Liver (tissue), 8 donors: ENCODE measurements at regions not wholly inside any gene's neighbourhood (a gene's known extent, or its start where the extent isn't known, plus 50 kb on each side); places are given as distances from the start of the nearest gene placed in this dataset.

Experiments
- DNase-seq: peaks from one replicate; pipeline ENCODE4 v3.0.0-alpha.2; 2017; ENCODE audit warnings: low spot score
- H3K27ac ChIP-seq, 2 donors: one replicate each; pipeline ENCODE4 v1.7.0; 2013; ENCODE audit warnings: inconsistent platforms in 2 of 2, low read length in 2 of 2, control low read depth in 1 of 2, low read depth in 1 of 2, mild to moderate bottlenecking in 1 of 2
- H3K27me3 ChIP-seq, 4 donors: one replicate each; pipeline versions ENCODE4 v1.6.1 to v1.7.0; 2013; ENCODE audit warnings: low read length in 3 of 4, inconsistent platforms in 1 of 4, mild to moderate bottlenecking in 1 of 4, moderate library complexity in 1 of 4; ENCODE audit not compliant: control insufficient read depth in 4 of 4, insufficient read depth in 4 of 4
- H3K36me3 ChIP-seq, 4 donors: one replicate each; pipeline versions ENCODE4 v1.6.1 to v1.7.0; 2013; ENCODE audit warnings: low read length in 3 of 4, mild to moderate bottlenecking in 3 of 4, low read depth in 1 of 4, moderate library complexity in 1 of 4; ENCODE audit not compliant: control insufficient read depth in 4 of 4, insufficient read depth in 3 of 4
- H3K4me1 ChIP-seq, 4 donors: one replicate each; pipeline versions ENCODE4 v1.6.1 to v1.7.0; 2013; ENCODE audit warnings: low read length in 3 of 4, mild to moderate bottlenecking in 3 of 4, moderate library complexity in 1 of 4; ENCODE audit not compliant: control insufficient read depth in 4 of 4, insufficient read depth in 4 of 4
- H3K4me3 ChIP-seq, 3 donors: one replicate each; pipeline versions ENCODE4 v1.6.1 to v1.7.0; 2013; ENCODE audit warnings: low read length in 3 of 3, control low read depth in 1 of 3, low read depth in 1 of 3, mild to moderate bottlenecking in 1 of 3
- H3K9ac ChIP-seq, 2 donors: one replicate each; pipeline ENCODE4 v1.7.0; 2013; ENCODE audit warnings: low read length in 2 of 2, mild to moderate bottlenecking in 2 of 2, moderate library complexity in 2 of 2, control low read depth in 1 of 2, low read depth in 1 of 2
- H3K9me3 ChIP-seq, 4 donors: one replicate each; pipeline versions ENCODE4 v1.6.1 to v1.7.0; 2013; ENCODE audit warnings: low read length in 3 of 4; ENCODE audit not compliant: control insufficient read depth in 4 of 4
- ATF3 ChIP-seq: IDR thresholded peaks from 2 replicates; pipeline ENCODE4 v1.6.1; 2016; ENCODE audit warnings: antibody characterized with exemption
- CTCF ChIP-seq: fragments of 150-350 bp; IDR thresholded peaks from 2 replicates; pipeline ENCODE4 v1.5.1; 2017; ENCODE audit warnings: improper control_type of control experiment, low read depth, low read length; ENCODE audit not compliant: missing input control
- EGR1 ChIP-seq, 2 donors: IDR thresholded peaks; 2 replicates each; pipeline ENCODE4 v1.6.1; 2016 to 2018; ENCODE audit warnings: antibody characterized with exemption in 2 of 2, low read depth in 2 of 2
- FOXA1 ChIP-seq: IDR thresholded peaks from 2 replicates; pipeline ENCODE4 v1.6.1; 2016; ENCODE audit warnings: antibody characterized with exemption
- FOXA2 ChIP-seq: IDR thresholded peaks from 2 replicates; pipeline ENCODE4 v1.6.1; 2016; ENCODE audit warnings: antibody characterized with exemption
- GABPA ChIP-seq, 2 donors: IDR thresholded peaks in 1 of 2; conservative IDR thresholded peaks in 1 of 2; 2 replicates each; pipeline ENCODE4 v1.6.1; 2016; ENCODE audit warnings: antibody characterized with exemption in 2 of 2, mild to moderate bottlenecking in 1 of 2, moderate library complexity in 1 of 2
- HNF4A ChIP-seq, 2 donors: conservative IDR thresholded peaks; 2 replicates each; pipeline ENCODE4 v1.6.1; 2016; ENCODE audit warnings: antibody characterized with exemption in 2 of 2, mild to moderate bottlenecking in 2 of 2
- HNF4G ChIP-seq: IDR thresholded peaks from 2 replicates; pipeline ENCODE4 v1.6.1; 2016; ENCODE audit warnings: antibody characterized with exemption
- JUND ChIP-seq, 2 donors: IDR thresholded peaks; 2 replicates each; pipeline ENCODE4 v1.6.1; 2016; ENCODE audit warnings: antibody characterized with exemption in 2 of 2
- RAD21 ChIP-seq, 2 donors: IDR thresholded peaks; 2 replicates each; pipeline ENCODE4 v1.6.1; 2016; ENCODE audit warnings: antibody characterized with exemption in 2 of 2, mild to moderate bottlenecking in 2 of 2
- RXRA ChIP-seq, 2 donors: IDR thresholded peaks; 2 replicates each; pipeline ENCODE4 v1.6.1; 2017 to 2018; ENCODE audit warnings: antibody characterized with exemption in 2 of 2, mild to moderate bottlenecking in 1 of 2
- SP1 ChIP-seq: IDR thresholded peaks from 2 replicates; pipeline ENCODE4 v1.6.1; 2018; ENCODE audit warnings: antibody characterized with exemption, mild to moderate bottlenecking
- TAF1 ChIP-seq: conservative IDR thresholded peaks from 2 replicates; pipeline ENCODE4 v1.6.1; 2016; ENCODE audit warnings: antibody characterized with exemption, mild to moderate bottlenecking
- YY1 ChIP-seq: IDR thresholded peaks from 2 replicates; pipeline ENCODE4 v1.6.1; 2016; ENCODE audit warnings: antibody characterized with exemption, mild to moderate bottlenecking
- WGBS: extraction: QIAGEN DNeasy Blood & Tissue Kit; methylation state at CpG from one replicate; pipeline ENCODE4 v1.1.7; 2013; 5-methylcytosine and 5-hydroxymethylcytosine counted together
- TF ChIP-seq, protein P1 (sequence below): IDR thresholded peaks from 2 replicates; pipeline ENCODE4 v1.6.1; 2016; ENCODE audit warnings: antibody characterized with exemption
- TF ChIP-seq, protein P2 (sequence below): IDR thresholded peaks from 2 replicates; pipeline ENCODE4 v1.6.1; 2016; ENCODE audit warnings: antibody characterized with exemption
- donor health status: healthy.
- donor health status: healthy.
- donor health status: healthy.
- donor health status: healthy.
- donor health status: healthy.

GRCh38 chr18:42231796-42232195, 276.8 kb downstream of the PIK3C3 start:
- Histone ChIP-seq H3K9ac (no peak overlapping the region), H3K36me3 (no peaks in the 10 kb centered on the region), H3K9me3 (no peaks in the 10 kb centered on the region), H3K27me3 (no peaks in the 10 kb centered on the region), H3K27ac (no peak overlapping the region), H3K4me1 (no peaks in the 10 kb centered on the region), H3K4me3 (no peak overlapping the region)
- no peak for DNase-seq
- 83% methylated on average over 2 of the region's 2 CpGs for WGBS
- TF ChIP-seq, protein P1, sequence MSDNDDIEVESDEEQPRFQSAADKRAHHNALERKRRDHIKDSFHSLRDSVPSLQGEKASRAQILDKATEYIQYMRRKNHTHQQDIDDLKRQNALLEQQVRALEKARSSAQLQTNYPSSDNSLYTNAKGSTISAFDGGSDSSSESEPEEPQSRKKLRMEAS: no peak
- TF ChIP-seq TAF1: no peak
- no peak for TF ChIP-seq EGR1 (IDR thresholded peaks at IDR 0.05; ENCODE audit: low read depth in 2 of 2)
- no peak for TF ChIP-seq YY1
- no peak for TF ChIP-seq FOXA1
- TF ChIP-seq RXRA (IDR thresholded peaks at IDR 0.05): no peak
- TF ChIP-seq CTCF: no peak
- no peak for TF ChIP-seq JUND (IDR thresholded peaks at IDR 0.05)
- no peak for TF ChIP-seq ATF3
- no peak for TF ChIP-seq HNF4G

DNA sequence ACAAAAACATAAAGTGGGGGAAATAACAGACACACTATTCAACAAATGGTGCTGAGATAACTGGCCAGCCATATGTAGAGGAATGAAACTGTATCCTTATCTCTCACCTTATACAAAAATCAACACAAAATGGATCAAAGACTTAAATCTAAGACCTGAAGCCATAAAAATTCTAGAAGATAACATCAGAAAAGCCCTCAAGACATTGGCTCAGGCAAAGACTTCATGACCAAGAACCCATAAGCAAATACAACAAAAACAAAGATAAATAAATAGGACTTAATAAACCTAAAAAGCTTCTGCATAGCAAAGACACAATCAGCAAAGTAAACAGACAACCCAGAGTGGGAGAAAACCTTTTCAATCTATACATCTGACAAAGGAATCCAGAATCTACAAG, 278.9 kb downstream of the PIK3C3 start:
- no peak overlapping the region for H3K4me3 ChIP-seq
- no peaks in the 10 kb centered on the region for H3K9me3 ChIP-seq
- DNase-seq: no peak
- H3K4me1 ChIP-seq: no peaks in the 10 kb centered on the region
- H3K36me3 ChIP-seq: no peaks in the 10 kb centered on the region
- H3K27me3 ChIP-seq: no peaks in the 10 kb centered on the region
- TF ChIP-seq HNF4G (no peak), FOXA2 (no peak), HNF4A (conservative IDR thresholded peaks at IDR 0.05) (no peak), RAD21 (IDR thresholded peaks at IDR 0.05) (no peak), SP1 (no peak), TAF1 (no peak), ATF3 (no peak), YY1 (no peak), GABPA (IDR thresholded peaks at IDR 0.05 in 1 of 2, conservative IDR thresholded peaks at IDR 0.05 in 1 of 2) (no peak)
- TF ChIP-seq, protein P2, sequence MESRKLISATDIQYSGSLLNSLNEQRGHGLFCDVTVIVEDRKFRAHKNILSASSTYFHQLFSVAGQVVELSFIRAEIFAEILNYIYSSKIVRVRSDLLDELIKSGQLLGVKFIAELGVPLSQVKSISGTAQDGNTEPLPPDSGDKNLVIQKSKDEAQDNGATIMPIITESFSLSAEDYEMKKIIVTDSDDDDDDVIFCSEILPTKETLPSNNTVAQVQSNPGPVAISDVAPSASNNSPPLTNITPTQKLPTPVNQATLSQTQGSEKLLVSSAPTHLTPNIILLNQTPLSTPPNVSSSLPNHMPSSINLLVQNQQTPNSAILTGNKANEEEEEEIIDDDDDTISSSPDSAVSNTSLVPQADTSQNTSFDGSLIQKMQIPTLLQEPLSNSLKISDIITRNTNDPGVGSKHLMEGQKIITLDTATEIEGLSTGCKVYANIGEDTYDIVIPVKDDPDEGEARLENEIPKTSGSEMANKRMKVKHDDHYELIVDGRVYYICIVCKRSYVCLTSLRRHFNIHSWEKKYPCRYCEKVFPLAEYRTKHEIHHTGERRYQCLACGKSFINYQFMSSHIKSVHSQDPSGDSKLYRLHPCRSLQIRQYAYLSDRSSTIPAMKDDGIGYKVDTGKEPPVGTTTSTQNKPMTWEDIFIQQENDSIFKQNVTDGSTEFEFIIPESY: no peak
- H3K27ac ChIP-seq: no peak overlapping the region
- no peak overlapping the region for H3K9ac ChIP-seq
